HepG2 (cell line): ENCODE measurements at regions not wholly inside any gene's neighbourhood (a gene's known extent, or its start where the extent isn't known, plus 50 kb on each side); places are given as distances from the start of the nearest gene placed in this dataset.

Source experiments
- ATF1 ChIP-seq: IDR thresholded peaks from 2 replicates; pipeline ENCODE4 v1.6.1; 2016; ENCODE audit warnings: mild to moderate bottlenecking, control low read depth
- ATRX ChIP-seq: sonication (generic); formaldehyde crosslinking; IDR thresholded peaks from 2 replicates; pipeline ENCODE4 v1.4.0; 2020; ENCODE audit warnings: missing genetic modification reagents, borderline replicate concordance
- DZIP1 ChIP-seq: sonication (generic); formaldehyde crosslinking; IDR thresholded peaks from 2 replicates; pipeline ENCODE4 v1.5.0; 2020; ENCODE audit warnings: mild to moderate bottlenecking, missing genetic modification reagents
- FOXJ3 ChIP-seq: sonication (generic); formaldehyde crosslinking; IDR thresholded peaks from 2 replicates; pipeline ENCODE4 v1.4.0; 2020; ENCODE audit warnings: missing genetic modification reagents, mild to moderate bottlenecking, borderline replicate concordance
- HBP1 ChIP-seq: IDR thresholded peaks from 2 replicates; pipeline ENCODE4 v1.6.1; 2016; ENCODE audit warnings: low read depth, control low read depth
- HDAC2 ChIP-seq: sonication (generic); formaldehyde crosslinking; IDR thresholded peaks from 2 replicates; pipeline ENCODE4 v1.4.0; 2020; ENCODE audit warnings: missing genetic modification reagents
- HDAC6 ChIP-seq: fragments of 200-600 bp; sonication (generic); IDR thresholded peaks from 2 replicates; pipeline ENCODE4 v1.7.0; 2017; ENCODE audit warnings: mild to moderate bottlenecking, antibody characterized with exemption, low read length, low read depth
- HNRNPH1 ChIP-seq: fragments of 200-400 bp; formaldehyde crosslinking; optimal IDR thresholded peaks from 2 replicates; pipeline ENCODE3; 2017; ENCODE audit warnings: mild to moderate bottlenecking, low read depth, low read length
- KDM5A ChIP-seq: fragments of 200-600 bp; sonication (generic); IDR thresholded peaks from 2 replicates; pipeline ENCODE4 v1.7.0; 2018; ENCODE audit warnings: antibody characterized with exemption, mild to moderate bottlenecking, low read length, borderline replicate concordance
- MATR3 ChIP-seq: sonication (generic); formaldehyde crosslinking; IDR thresholded peaks from 2 replicates; pipeline ENCODE4 v1.4.0; 2020; ENCODE audit warnings: missing genetic modification reagents
- MAX ChIP-seq: IDR thresholded peaks from 2 replicates; pipeline ENCODE4 v1.6.1; 2012; ENCODE audit warnings: inconsistent platforms
- MIXL1 ChIP-seq: IDR thresholded peaks from 2 replicates; pipeline ENCODE4 v1.6.1; 2016
- NFYC ChIP-seq: IDR thresholded peaks from 2 replicates; pipeline ENCODE4 v1.6.1; 2016; ENCODE audit warnings: missing genetic modification reagents, missing compliant biosample characterization
- PHF21A ChIP-seq: sonication (generic); formaldehyde crosslinking; IDR thresholded peaks from 2 replicates; pipeline ENCODE4 v1.5.0; 2020; ENCODE audit warnings: mild to moderate bottlenecking, missing genetic modification reagents
- POGK ChIP-seq: sonication (generic); formaldehyde crosslinking; conservative IDR thresholded peaks from 2 replicates; pipeline ENCODE4 v1.8.0; 2022; ENCODE audit warnings: mild to moderate bottlenecking, moderate library complexity, missing genetic modification reagents
- RXRB ChIP-seq: IDR thresholded peaks from 2 replicates; pipeline ENCODE4 v1.6.1; 2016; ENCODE audit warnings: borderline replicate concordance, missing genetic modification reagents, missing compliant biosample characterization
- SAP130 ChIP-seq: IDR thresholded peaks from 2 replicates; pipeline ENCODE4 v1.6.1; 2016; ENCODE audit warnings: low read depth
- SSRP1 ChIP-seq: IDR thresholded peaks from 2 replicates; pipeline ENCODE4 v1.6.1; 2016; ENCODE audit warnings: control low read depth
- XBP1 ChIP-seq: sonication (generic); formaldehyde crosslinking; IDR thresholded peaks from 2 replicates; pipeline ENCODE4 v1.5.0; 2020; ENCODE audit warnings: missing genetic modification reagents
- ZNF441 ChIP-seq: sonication (generic); formaldehyde crosslinking; IDR thresholded peaks from 2 replicates; pipeline ENCODE4 v1.7.0; 2021; ENCODE audit warnings: missing genetic modification reagents, borderline replicate concordance
- ZNF550 ChIP-seq: sonication (generic); formaldehyde crosslinking; IDR thresholded peaks from 2 replicates; pipeline ENCODE4 v1.4.0; 2020; ENCODE audit warnings: mild to moderate bottlenecking, missing genetic modification reagents, borderline replicate concordance
- ZNF878 ChIP-seq: sonication (generic); formaldehyde crosslinking; IDR thresholded peaks from 2 replicates; pipeline ENCODE4 v1.8.1; 2023; ENCODE audit warnings: mild to moderate bottlenecking, missing genetic modification reagents, moderate library complexity

GRCh38 chr6:108752733-108753590 is 95.3 kb upstream of the ARMC2 start (continued):
- TF ChIP-seq POGK, result no peak
- peak; percentile 79 for TF ChIP-seq MIXL1 (CRISPR knock-in tag)
- TF ChIP-seq FOXJ3, result peak; percentile 55; the same call in 1 of the 2 replicates
- TF ChIP-seq SAP130 (CRISPR knock-in tag), result peak; percentile 71
- no peak for TF ChIP-seq HDAC6
- TF ChIP-seq NFYC (CRISPR knock-in tag), result no peak
- no peak for TF ChIP-seq ATF1 (CRISPR knock-in tag)
- 0 out of 2 replicates have a peak, but pooled peaks have one; percentile 36 for TF ChIP-seq SSRP1 (CRISPR knock-in tag)
- TF ChIP-seq ZNF878 (CRISPR knock-in tag), result no peak
- TF ChIP-seq MAX, result no peak
- peak; percentile 66 for TF ChIP-seq HDAC2 (CRISPR knock-in tag)
- no peak for TF ChIP-seq XBP1 (CRISPR knock-in tag)
- no peak for TF ChIP-seq HBP1
- TF ChIP-seq ZNF550 (CRISPR knock-in tag), result no peak
- no peak for TF ChIP-seq DZIP1 (CRISPR knock-in tag)
- no peak for TF ChIP-seq ATRX
- no peak for TF ChIP-seq ZNF441 (CRISPR knock-in tag)
- no peak for TF ChIP-seq PHF21A (CRISPR knock-in tag)
- TF ChIP-seq HNRNPH1, result no peak
- TF ChIP-seq MATR3 (CRISPR knock-in tag), result no peak
- peak; percentile 24; the same call in 1 of the 2 replicates for TF ChIP-seq RXRB
- no peak for TF ChIP-seq KDM5A
